Fibroblast of lung (primary cell): ENCODE measurements at regions not wholly inside any gene's neighbourhood (a gene's known extent, or its start where the extent isn't known, plus 50 kb on each side); places are given as distances from the start of the nearest gene placed in this dataset.

Experiments
- CTCF ChIP-seq, 2 donors: IDR thresholded peaks in 1 of 2; conservative IDR thresholded peaks in 1 of 2; 1 replicate in 1 of 2; 2 replicates in 1 of 2; pipeline ENCODE4 v1.5.1; 2011 to 2012; ENCODE audit warnings: low read length in 2 of 2, control low read depth in 1 of 2, inconsistent platforms in 1 of 2, low read depth in 1 of 2, mild to moderate bottlenecking in 1 of 2
- EZH2 ChIP-seq: IDR thresholded peaks from 2 replicates; pipeline ENCODE4 v1.5.1; 2012; ENCODE audit warnings: low read length, control low read depth, mild to moderate bottlenecking; ENCODE audit errors: missing control alignments

- TF ChIP-seq CTCF (conservative IDR thresholded peaks at IDR 0.05 in 1 of 2, IDR thresholded peaks at IDR 0.05 in 1 of 2; ENCODE audit: low read depth in 1 of 2, low read length in 2 of 2), result no peak
- TF ChIP-seq EZH2, result no peak
Observed at GRCh38 chr4:135256111-135256510, 1054.5 kb upstream of the PABPC4L start.
